GM23338 (cell line): ENCODE measurements at regions not wholly inside any gene's neighbourhood (a gene's known extent, or its start where the extent isn't known, plus 50 kb on each side); places are given as distances from the start of the nearest gene placed in this dataset.

ENCODE experiments used
- ATAC-seq: fragments of 200-7000 bp; cut with Tn5 transposase; 3 replicates; pipeline ENCODE4 v1.9.1; 2020
- DNase-seq: peaks from one replicate; pipeline ENCODE4 v3.0.0-alpha.2; 2015; ENCODE audit warnings: low spot score
- H2AFZ ChIP-seq: fragments of 200-600 bp; sonication (generic); 2 replicates; pipeline ENCODE4 v1.8.0; 2016; ENCODE audit warnings: antibody characterized with exemption, mild to moderate bottlenecking, moderate library complexity
- H3F3A ChIP-seq: fragments of 200-600 bp; sonication (generic); replicated peaks from 2 replicates; pipeline ENCODE4 v1.8.0; 2017; ENCODE audit warnings: antibody characterized with exemption, mixed run types, low read depth
- H3K27ac ChIP-seq: fragments of 200-600 bp; sonication (generic); 2 replicates; pipeline ENCODE4 v1.6.1; 2016; ENCODE audit warnings: low read depth
- H3K27me3 ChIP-seq: fragments of 200-600 bp; sonication (generic); 2 replicates; pipeline ENCODE4 v1.8.0; 2016; ENCODE audit warnings: mild to moderate bottlenecking, mixed run types, moderate library complexity; ENCODE audit not compliant: insufficient read depth
- H3K36me3 ChIP-seq: fragments of 200-600 bp; sonication (generic); 2 replicates; pipeline ENCODE4 v1.8.0; 2016; ENCODE audit warnings: mild to moderate bottlenecking; ENCODE audit not compliant: insufficient read depth
- H3K4me1 ChIP-seq: fragments of 200-600 bp; sonication (generic); 2 replicates; pipeline ENCODE4 v1.8.0; 2016; ENCODE audit warnings: mild to moderate bottlenecking, moderate library complexity; ENCODE audit not compliant: insufficient read depth
- H3K4me2 ChIP-seq: fragments of 200-600 bp; sonication (generic); 2 replicates; pipeline ENCODE4 v1.7.1; 2017; ENCODE audit warnings: mixed run types
- H3K4me3 ChIP-seq: fragments of 200-600 bp; sonication (generic); 2 replicates; pipeline ENCODE4 v1.6.1; 2016; ENCODE audit warnings: mixed run types
- H3K79me2 ChIP-seq: fragments of 200-600 bp; sonication (generic); replicated peaks from 2 replicates; pipeline ENCODE4 v1.8.0; 2017; ENCODE audit warnings: mild to moderate bottlenecking; ENCODE audit not compliant: insufficient read depth
- H3K9me2 ChIP-seq: fragments of 200-600 bp; sonication (generic); 2 replicates; pipeline ENCODE4 v1.8.0; 2017; ENCODE audit not compliant: insufficient read depth
- H4K20me1 ChIP-seq: fragments of 200-600 bp; sonication (generic); replicated peaks from 2 replicates; pipeline ENCODE4 v1.8.0; 2017; ENCODE audit warnings: mild to moderate bottlenecking; ENCODE audit not compliant: insufficient read depth
- H3K27ac Mint-ChIP-seq: 2 replicates; pipeline ENCODE4 v1.8.0; 2020; ENCODE audit warnings: inconsistent platforms, mild to moderate bottlenecking, moderate library complexity, mixed read lengths
- H3K27me3 Mint-ChIP-seq: 3 replicates; pipeline ENCODE4 v1.8.0; 2022; ENCODE audit warnings: low read depth, mild to moderate bottlenecking, moderate library complexity, mixed read lengths, inconsistent platforms; ENCODE audit not compliant: insufficient read depth, poor library complexity
- H3K36me3 Mint-ChIP-seq: 3 replicates; pipeline ENCODE4 v1.8.0; 2021; ENCODE audit warnings: low read depth, mild to moderate bottlenecking, inconsistent platforms, moderate library complexity, mixed read lengths
- H3K4me1 Mint-ChIP-seq: 3 replicates; pipeline ENCODE4 v1.8.0; 2020; ENCODE audit warnings: mild to moderate bottlenecking, inconsistent platforms, mixed read lengths
- H3K4me3 Mint-ChIP-seq: 3 replicates; pipeline ENCODE4 v1.8.0; 2021; ENCODE audit warnings: moderate library complexity, mild to moderate bottlenecking, inconsistent platforms, mixed read lengths
- H3K9me3 Mint-ChIP-seq: 3 replicates; pipeline ENCODE4 v1.8.0; 2020; ENCODE audit warnings: moderate library complexity, mild to moderate bottlenecking, inconsistent platforms, mixed read lengths
- CREB1 ChIP-seq: fragments of 250-450 bp; sonication (Bioruptor Pico); IDR thresholded peaks from 2 replicates; pipeline ENCODE4 v1.5.0; 2020; ENCODE audit warnings: low read depth, mild to moderate bottlenecking, moderate library complexity
- CTCF ChIP-seq, 2 experiments: fragments of 200-600 bp in 1 of 2; sonication (generic) in 1 of 2; conservative IDR thresholded peaks; 2 replicates each; pipeline versions ENCODE4 v1.5.1 to v1.6.1; 2016 to 2017; ENCODE audit warnings: antibody characterized with exemption in 2 of 2, low read depth in 2 of 2, mild to moderate bottlenecking in 2 of 2, moderate library complexity in 1 of 2
- EZH2 ChIP-seq: fragments of 200-600 bp; sonication (generic); IDR thresholded peaks from one replicate; pipeline ENCODE4 v1.8.0; 2017; ENCODE audit warnings: antibody characterized with exemption, mild to moderate bottlenecking, low read depth; ENCODE audit not compliant: unreplicated experiment
- EZH2phosphoT487 ChIP-seq: fragments of 200-600 bp; sonication (generic); IDR thresholded peaks from one replicate; pipeline ENCODE4 v1.8.1; 2018; ENCODE audit warnings: antibody characterized with exemption; ENCODE audit not compliant: unreplicated experiment
- POLR2AphosphoS5 ChIP-seq: IDR thresholded peaks from 2 replicates; pipeline ENCODE4 v1.6.1; 2016; ENCODE audit warnings: antibody characterized with exemption, low read depth
- ZNF114 ChIP-seq: fragments of 250-450 bp; sonication (Bioruptor Pico); IDR thresholded peaks from 2 replicates; pipeline ENCODE4 v1.5.0; 2020; ENCODE audit warnings: mild to moderate bottlenecking, moderate library complexity
- TF ChIP-seq, protein P1 (sequence below): IDR thresholded peaks from 2 replicates; pipeline ENCODE4 v1.6.1; 2016; ENCODE audit warnings: antibody characterized with exemption
- TF ChIP-seq, protein P2 (sequence below): IDR thresholded peaks from one replicate; pipeline ENCODE4 v1.6.1; 2018; ENCODE audit warnings: antibody characterized with exemption; ENCODE audit not compliant: unreplicated experiment

GRCh38 chr15:70411143-70411863 is 313.6 kb upstream of the TLE3 start:
- peaks cover 22% of the 10 kb centered on the region for H3K4me1 Mint-ChIP-seq
- no peak for ATAC-seq

More at GRCh38 chr15:70411143-70411863, 313.6 kb upstream of the TLE3 start:
- Histone ChIP-seq H3K27ac (no peak overlapping the region), H3K27me3 (no peaks in the 10 kb centered on the region), H2AFZ (no peak overlapping the region), H3K4me3 (no peak overlapping the region), H3K9me2 (0 out of 2 replicates have a peak, but pooled peaks cover 3% of the 10 kb centered on the region), H3K79me2 (no peaks in the 10 kb centered on the region), H3K36me3 (no peaks in the 10 kb centered on the region), H3K4me1 (peaks cover 14% of the 10 kb centered on the region), H3F3A (no peaks in the 10 kb centered on the region), H3K4me2 (no peak overlapping the region), H4K20me1 (no peaks in the 10 kb centered on the region)
- H3K4me3 Mint-ChIP-seq: no peak overlapping the region
- H3K27me3 Mint-ChIP-seq: peaks cover 5% of the 10 kb centered on the region
- no peak for TF ChIP-seq POLR2AphosphoS5
- no peak for TF ChIP-seq ZNF114
- TF ChIP-seq EZH2phosphoT487: no peak
- no peak for TF ChIP-seq EZH2
- no peak for TF ChIP-seq CTCF (conservative IDR thresholded peaks at IDR 0.05; ENCODE audit: low read depth in 2 of 2)
- TF ChIP-seq CREB1 (CRISPR knock-in tag): no peak
- TF ChIP-seq, protein P1, sequence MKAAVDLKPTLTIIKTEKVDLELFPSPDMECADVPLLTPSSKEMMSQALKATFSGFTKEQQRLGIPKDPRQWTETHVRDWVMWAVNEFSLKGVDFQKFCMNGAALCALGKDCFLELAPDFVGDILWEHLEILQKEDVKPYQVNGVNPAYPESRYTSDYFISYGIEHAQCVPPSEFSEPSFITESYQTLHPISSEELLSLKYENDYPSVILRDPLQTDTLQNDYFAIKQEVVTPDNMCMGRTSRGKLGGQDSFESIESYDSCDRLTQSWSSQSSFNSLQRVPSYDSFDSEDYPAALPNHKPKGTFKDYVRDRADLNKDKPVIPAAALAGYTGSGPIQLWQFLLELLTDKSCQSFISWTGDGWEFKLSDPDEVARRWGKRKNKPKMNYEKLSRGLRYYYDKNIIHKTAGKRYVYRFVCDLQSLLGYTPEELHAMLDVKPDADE: no peak
- TF ChIP-seq, protein P2, sequence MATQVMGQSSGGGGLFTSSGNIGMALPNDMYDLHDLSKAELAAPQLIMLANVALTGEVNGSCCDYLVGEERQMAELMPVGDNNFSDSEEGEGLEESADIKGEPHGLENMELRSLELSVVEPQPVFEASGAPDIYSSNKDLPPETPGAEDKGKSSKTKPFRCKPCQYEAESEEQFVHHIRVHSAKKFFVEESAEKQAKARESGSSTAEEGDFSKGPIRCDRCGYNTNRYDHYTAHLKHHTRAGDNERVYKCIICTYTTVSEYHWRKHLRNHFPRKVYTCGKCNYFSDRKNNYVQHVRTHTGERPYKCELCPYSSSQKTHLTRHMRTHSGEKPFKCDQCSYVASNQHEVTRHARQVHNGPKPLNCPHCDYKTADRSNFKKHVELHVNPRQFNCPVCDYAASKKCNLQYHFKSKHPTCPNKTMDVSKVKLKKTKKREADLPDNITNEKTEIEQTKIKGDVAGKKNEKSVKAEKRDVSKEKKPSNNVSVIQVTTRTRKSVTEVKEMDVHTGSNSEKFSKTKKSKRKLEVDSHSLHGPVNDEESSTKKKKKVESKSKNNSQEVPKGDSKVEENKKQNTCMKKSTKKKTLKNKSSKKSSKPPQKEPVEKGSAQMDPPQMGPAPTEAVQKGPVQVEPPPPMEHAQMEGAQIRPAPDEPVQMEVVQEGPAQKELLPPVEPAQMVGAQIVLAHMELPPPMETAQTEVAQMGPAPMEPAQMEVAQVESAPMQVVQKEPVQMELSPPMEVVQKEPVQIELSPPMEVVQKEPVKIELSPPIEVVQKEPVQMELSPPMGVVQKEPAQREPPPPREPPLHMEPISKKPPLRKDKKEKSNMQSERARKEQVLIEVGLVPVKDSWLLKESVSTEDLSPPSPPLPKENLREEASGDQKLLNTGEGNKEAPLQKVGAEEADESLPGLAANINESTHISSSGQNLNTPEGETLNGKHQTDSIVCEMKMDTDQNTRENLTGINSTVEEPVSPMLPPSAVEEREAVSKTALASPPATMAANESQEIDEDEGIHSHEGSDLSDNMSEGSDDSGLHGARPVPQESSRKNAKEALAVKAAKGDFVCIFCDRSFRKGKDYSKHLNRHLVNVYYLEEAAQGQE: no peak
- peaks cover 15% of the 10 kb centered on the region for H3K9me3 Mint-ChIP-seq
- no peak for DNase-seq
- H3K36me3 Mint-ChIP-seq: peaks cover 12% of the 10 kb centered on the region
- no peak overlapping the region for H3K27ac Mint-ChIP-seq
